ENCODE measurements at regions not wholly inside any gene's neighbourhood (a gene's known extent, or its start where the extent isn't known, plus 50 kb on each side); places are given as distances from the start of the nearest gene placed in this dataset.

DNA sequence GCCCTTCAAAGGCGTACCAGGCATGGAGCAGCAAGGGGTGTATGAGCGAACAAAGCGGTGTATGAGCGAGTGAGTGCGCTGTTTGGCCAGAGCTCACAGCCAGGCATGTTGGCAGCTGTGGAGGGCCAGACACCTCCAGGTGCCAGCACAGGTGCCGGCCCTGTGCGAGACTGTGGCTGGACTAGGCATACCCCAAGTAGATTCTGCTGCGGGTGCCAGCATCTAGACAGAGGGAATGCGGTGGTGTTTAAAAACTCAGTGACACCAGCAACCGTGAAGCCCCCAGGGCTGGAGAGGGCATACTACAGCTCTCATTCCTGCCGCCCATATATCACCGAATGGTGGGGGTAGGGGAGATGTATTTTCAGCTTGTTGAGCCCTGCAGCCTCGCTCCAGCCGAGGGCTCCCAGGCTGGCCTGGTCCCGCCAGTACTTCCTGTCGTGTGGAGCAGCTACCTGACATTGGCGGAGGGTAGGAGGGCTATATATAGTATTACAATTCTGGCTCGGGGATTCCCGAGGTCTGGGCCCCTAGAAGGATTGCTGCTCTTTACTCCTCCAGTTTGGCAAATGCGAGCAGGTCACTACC lies 1829.6 kb upstream of the NUDT12 start:
- Histone ChIP-seq H3K9ac (ENCODE audit: low read depth in 1 of 2, low read length in 2 of 2) (no peak overlapping the region), H3K4me3 (ENCODE audit: low read depth in 1 of 3, low read length in 3 of 3) (no peak overlapping the region), H3K36me3 (ENCODE audit: control insufficient read depth in 4 of 4, insufficient read depth in 3 of 4, low read depth in 1 of 4, low read length in 3 of 4) (no peaks in the 10 kb centered on the region), H3K27ac (ENCODE audit: low read depth in 1 of 2, low read length in 2 of 2) (no peak overlapping the region), H3K27me3 (ENCODE audit: control insufficient read depth in 4 of 4, insufficient read depth in 4 of 4, low read length in 3 of 4) (no peaks in the 10 kb centered on the region), H3K4me1 (ENCODE audit: control insufficient read depth in 4 of 4, insufficient read depth in 4 of 4, low read length in 3 of 4) (no peaks in the 10 kb centered on the region), H3K9me3 (ENCODE audit: control insufficient read depth in 4 of 4, low read length in 3 of 4) (peaks cover 0 to 3% (median 0%) of the 10 kb centered on the region in 4 donors)
- DNase-seq (ENCODE audit: low spot score), result no peak
- WGBS, result 90% methylated on average over 20 of the region's 20 CpGs
- no peak for TF ChIP-seq RXRA (IDR thresholded peaks at IDR 0.05)
- TF ChIP-seq, protein P1, sequence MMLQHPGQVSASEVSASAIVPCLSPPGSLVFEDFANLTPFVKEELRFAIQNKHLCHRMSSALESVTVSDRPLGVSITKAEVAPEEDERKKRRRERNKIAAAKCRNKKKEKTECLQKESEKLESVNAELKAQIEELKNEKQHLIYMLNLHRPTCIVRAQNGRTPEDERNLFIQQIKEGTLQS (IDR thresholded peaks at IDR 0.05), result no peak
- no peak for TF ChIP-seq RAD21 (IDR thresholded peaks at IDR 0.05)
- TF ChIP-seq, protein P2, sequence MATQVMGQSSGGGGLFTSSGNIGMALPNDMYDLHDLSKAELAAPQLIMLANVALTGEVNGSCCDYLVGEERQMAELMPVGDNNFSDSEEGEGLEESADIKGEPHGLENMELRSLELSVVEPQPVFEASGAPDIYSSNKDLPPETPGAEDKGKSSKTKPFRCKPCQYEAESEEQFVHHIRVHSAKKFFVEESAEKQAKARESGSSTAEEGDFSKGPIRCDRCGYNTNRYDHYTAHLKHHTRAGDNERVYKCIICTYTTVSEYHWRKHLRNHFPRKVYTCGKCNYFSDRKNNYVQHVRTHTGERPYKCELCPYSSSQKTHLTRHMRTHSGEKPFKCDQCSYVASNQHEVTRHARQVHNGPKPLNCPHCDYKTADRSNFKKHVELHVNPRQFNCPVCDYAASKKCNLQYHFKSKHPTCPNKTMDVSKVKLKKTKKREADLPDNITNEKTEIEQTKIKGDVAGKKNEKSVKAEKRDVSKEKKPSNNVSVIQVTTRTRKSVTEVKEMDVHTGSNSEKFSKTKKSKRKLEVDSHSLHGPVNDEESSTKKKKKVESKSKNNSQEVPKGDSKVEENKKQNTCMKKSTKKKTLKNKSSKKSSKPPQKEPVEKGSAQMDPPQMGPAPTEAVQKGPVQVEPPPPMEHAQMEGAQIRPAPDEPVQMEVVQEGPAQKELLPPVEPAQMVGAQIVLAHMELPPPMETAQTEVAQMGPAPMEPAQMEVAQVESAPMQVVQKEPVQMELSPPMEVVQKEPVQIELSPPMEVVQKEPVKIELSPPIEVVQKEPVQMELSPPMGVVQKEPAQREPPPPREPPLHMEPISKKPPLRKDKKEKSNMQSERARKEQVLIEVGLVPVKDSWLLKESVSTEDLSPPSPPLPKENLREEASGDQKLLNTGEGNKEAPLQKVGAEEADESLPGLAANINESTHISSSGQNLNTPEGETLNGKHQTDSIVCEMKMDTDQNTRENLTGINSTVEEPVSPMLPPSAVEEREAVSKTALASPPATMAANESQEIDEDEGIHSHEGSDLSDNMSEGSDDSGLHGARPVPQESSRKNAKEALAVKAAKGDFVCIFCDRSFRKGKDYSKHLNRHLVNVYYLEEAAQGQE (IDR thresholded peaks at IDR 0.05), result no peak
- TF ChIP-seq NR2F2 (IDR thresholded peaks at IDR 0.05), result no peak
- TF ChIP-seq GABPA (IDR thresholded peaks at IDR 0.05 in 1 of 2, conservative IDR thresholded peaks at IDR 0.05 in 1 of 2), result no peak
- no peak for TF ChIP-seq EGR1 (IDR thresholded peaks at IDR 0.05; ENCODE audit: low read depth in 2 of 2)
- TF ChIP-seq HNF4A (conservative IDR thresholded peaks at IDR 0.05), result no peak

DNA sequence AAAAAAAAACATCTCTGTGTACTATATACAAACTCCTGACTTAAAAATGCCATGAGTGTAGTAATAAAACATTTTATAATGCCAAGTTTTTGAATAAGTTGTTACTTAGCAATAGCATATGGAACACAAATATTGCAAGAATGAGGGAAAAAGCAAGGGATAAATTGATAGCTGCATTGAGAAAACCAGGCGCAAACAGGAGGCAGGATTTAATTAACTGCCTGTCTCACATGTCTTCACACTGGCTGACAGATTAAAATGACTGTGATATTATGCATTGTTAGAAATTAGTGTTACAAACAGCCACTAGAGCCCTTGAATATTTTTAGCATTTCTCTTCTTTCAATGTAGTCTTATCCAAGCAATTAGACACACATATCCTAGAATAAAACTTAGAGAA lies 1817.5 kb upstream of the NUDT12 start:
- Histone ChIP-seq H3K9me3 (ENCODE audit: control insufficient read depth in 4 of 4, low read length in 3 of 4) (no peaks in the 10 kb centered on the region), H3K27me3 (ENCODE audit: control insufficient read depth in 4 of 4, insufficient read depth in 4 of 4, low read length in 3 of 4) (no peaks in the 10 kb centered on the region), H3K9ac (ENCODE audit: low read depth in 1 of 2, low read length in 2 of 2) (no peak overlapping the region), H3K36me3 (ENCODE audit: control insufficient read depth in 4 of 4, insufficient read depth in 3 of 4, low read depth in 1 of 4, low read length in 3 of 4) (no peaks in the 10 kb centered on the region), H3K4me3 (ENCODE audit: low read depth in 1 of 3, low read length in 3 of 3) (no peak overlapping the region), H3K4me1 (ENCODE audit: control insufficient read depth in 4 of 4, insufficient read depth in 4 of 4, low read length in 3 of 4) (no peaks in the 10 kb centered on the region), H3K27ac (ENCODE audit: low read depth in 1 of 2, low read length in 2 of 2) (no peak overlapping the region)
- DNase-seq (ENCODE audit: low spot score), result no peak
- 90% methylated on average over 1 of the region's 1 CpG for WGBS
- TF ChIP-seq SP1 (IDR thresholded peaks at IDR 0.05) (no peak), RXRA (IDR thresholded peaks at IDR 0.05) (no peak), NR2F2 (IDR thresholded peaks at IDR 0.05) (no peak), HNF4G (IDR thresholded peaks at IDR 0.05) (no peak), YY1 (IDR thresholded peaks at IDR 0.05) (no peak), GABPA (IDR thresholded peaks at IDR 0.05 in 1 of 2, conservative IDR thresholded peaks at IDR 0.05 in 1 of 2) (no peak), TAF1 (conservative IDR thresholded peaks at IDR 0.05) (no peak), RAD21 (IDR thresholded peaks at IDR 0.05) (no peak), JUND (IDR thresholded peaks at IDR 0.05) (no peak), HNF4A (conservative IDR thresholded peaks at IDR 0.05) (no peak), EGR1 (IDR thresholded peaks at IDR 0.05; ENCODE audit: low read depth in 2 of 2) (no peak), FOXA2 (IDR thresholded peaks at IDR 0.05) (no peak)
- TF ChIP-seq, protein P3, sequence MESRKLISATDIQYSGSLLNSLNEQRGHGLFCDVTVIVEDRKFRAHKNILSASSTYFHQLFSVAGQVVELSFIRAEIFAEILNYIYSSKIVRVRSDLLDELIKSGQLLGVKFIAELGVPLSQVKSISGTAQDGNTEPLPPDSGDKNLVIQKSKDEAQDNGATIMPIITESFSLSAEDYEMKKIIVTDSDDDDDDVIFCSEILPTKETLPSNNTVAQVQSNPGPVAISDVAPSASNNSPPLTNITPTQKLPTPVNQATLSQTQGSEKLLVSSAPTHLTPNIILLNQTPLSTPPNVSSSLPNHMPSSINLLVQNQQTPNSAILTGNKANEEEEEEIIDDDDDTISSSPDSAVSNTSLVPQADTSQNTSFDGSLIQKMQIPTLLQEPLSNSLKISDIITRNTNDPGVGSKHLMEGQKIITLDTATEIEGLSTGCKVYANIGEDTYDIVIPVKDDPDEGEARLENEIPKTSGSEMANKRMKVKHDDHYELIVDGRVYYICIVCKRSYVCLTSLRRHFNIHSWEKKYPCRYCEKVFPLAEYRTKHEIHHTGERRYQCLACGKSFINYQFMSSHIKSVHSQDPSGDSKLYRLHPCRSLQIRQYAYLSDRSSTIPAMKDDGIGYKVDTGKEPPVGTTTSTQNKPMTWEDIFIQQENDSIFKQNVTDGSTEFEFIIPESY (IDR thresholded peaks at IDR 0.05), result no peak
- TF ChIP-seq, protein P4, sequence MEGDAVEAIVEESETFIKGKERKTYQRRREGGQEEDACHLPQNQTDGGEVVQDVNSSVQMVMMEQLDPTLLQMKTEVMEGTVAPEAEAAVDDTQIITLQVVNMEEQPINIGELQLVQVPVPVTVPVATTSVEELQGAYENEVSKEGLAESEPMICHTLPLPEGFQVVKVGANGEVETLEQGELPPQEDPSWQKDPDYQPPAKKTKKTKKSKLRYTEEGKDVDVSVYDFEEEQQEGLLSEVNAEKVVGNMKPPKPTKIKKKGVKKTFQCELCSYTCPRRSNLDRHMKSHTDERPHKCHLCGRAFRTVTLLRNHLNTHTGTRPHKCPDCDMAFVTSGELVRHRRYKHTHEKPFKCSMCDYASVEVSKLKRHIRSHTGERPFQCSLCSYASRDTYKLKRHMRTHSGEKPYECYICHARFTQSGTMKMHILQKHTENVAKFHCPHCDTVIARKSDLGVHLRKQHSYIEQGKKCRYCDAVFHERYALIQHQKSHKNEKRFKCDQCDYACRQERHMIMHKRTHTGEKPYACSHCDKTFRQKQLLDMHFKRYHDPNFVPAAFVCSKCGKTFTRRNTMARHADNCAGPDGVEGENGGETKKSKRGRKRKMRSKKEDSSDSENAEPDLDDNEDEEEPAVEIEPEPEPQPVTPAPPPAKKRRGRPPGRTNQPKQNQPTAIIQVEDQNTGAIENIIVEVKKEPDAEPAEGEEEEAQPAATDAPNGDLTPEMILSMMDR (IDR thresholded peaks at IDR 0.05; ENCODE audit: low read depth, low read length, missing input control), result no peak
- TF ChIP-seq, protein P5, sequence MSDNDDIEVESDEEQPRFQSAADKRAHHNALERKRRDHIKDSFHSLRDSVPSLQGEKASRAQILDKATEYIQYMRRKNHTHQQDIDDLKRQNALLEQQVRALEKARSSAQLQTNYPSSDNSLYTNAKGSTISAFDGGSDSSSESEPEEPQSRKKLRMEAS (IDR thresholded peaks at IDR 0.05), result no peak
- TF ChIP-seq, protein P1 (IDR thresholded peaks at IDR 0.05), result no peak
- TF ChIP-seq, protein P2 (IDR thresholded peaks at IDR 0.05), result no peak

Measured in liver (tissue), 8 donors.